CD14-positive monocyte (primary cell): ENCODE measurements at regions not wholly inside any gene's neighbourhood (a gene's known extent, or its start where the extent isn't known, plus 50 kb on each side); places are given as distances from the start of the nearest gene placed in this dataset.

Experiments used
- DNase-seq, 3 donors: peaks; one replicate each; pipeline ENCODE4 v3.0.0-alpha.2; 2011 to 2022
- H2AFZ ChIP-seq: 2 replicates; pipeline ENCODE4 v1.6.0; 2012; ENCODE audit warnings: mild to moderate bottlenecking, low read depth, low read length, inconsistent platforms; ENCODE audit not compliant: insufficient read depth, poor library complexity, severe bottlenecking
- H3K27ac ChIP-seq, 2 donors: 1 replicate in 1 of 2; 2 replicates in 1 of 2; pipeline ENCODE4 v1.5.1; 2012 to 2013; ENCODE audit warnings: low read length in 2 of 2, control low read depth in 1 of 2, inconsistent platforms in 1 of 2, low read depth in 1 of 2, mild to moderate bottlenecking in 1 of 2
- H3K27me3 ChIP-seq, 2 donors: one replicate each; pipeline versions ENCODE4 v1.6.0 to v1.6.1; 2011 to 2013; ENCODE audit warnings: low read length in 2 of 2; ENCODE audit not compliant: control insufficient read depth in 2 of 2, insufficient read depth in 2 of 2
- H3K36me3 ChIP-seq, 2 donors: replicated peaks in 1 of 2; 1 replicate in 1 of 2; 2 replicates in 1 of 2; pipeline versions ENCODE4 v1.5.1 to v1.6.1; 2012 to 2013; ENCODE audit warnings: low read length in 2 of 2, control low read depth in 1 of 2, inconsistent platforms in 1 of 2, mild to moderate bottlenecking in 1 of 2; ENCODE audit not compliant: insufficient read depth in 2 of 2, control insufficient read depth in 1 of 2
- H3K4me1 ChIP-seq, 2 donors: 1 replicate in 1 of 2; 2 replicates in 1 of 2; pipeline versions ENCODE4 v1.5.1 to v1.6.1; 2012 to 2013; ENCODE audit warnings: low read length in 2 of 2, control low read depth in 1 of 2, inconsistent platforms in 1 of 2, mild to moderate bottlenecking in 1 of 2, moderate library complexity in 1 of 2; ENCODE audit not compliant: insufficient read depth in 2 of 2, control insufficient read depth in 1 of 2
- H3K4me2 ChIP-seq: replicated peaks from 2 replicates; pipeline ENCODE3; 2012; ENCODE audit warnings: low read length, moderate library complexity, mild to moderate bottlenecking; ENCODE audit not compliant: poor library complexity, severe bottlenecking; ENCODE audit errors: extremely low read depth
- H3K4me3 ChIP-seq, 3 experiments: fragments of 200-600 bp in 1 of 3; sonication (generic) in 1 of 3; replicated peaks in 1 of 3; 1 replicate in 2 of 3; 2 replicates in 1 of 3; pipeline ENCODE4 v1.5.1; 2011 to 2013; ENCODE audit warnings: low read length in 3 of 3, mild to moderate bottlenecking in 3 of 3, control low read depth in 2 of 3, low read depth in 2 of 3, inconsistent platforms in 1 of 3, moderate library complexity in 1 of 3
- H3K79me2 ChIP-seq: 2 replicates; pipeline ENCODE4 v1.6.0; 2012; ENCODE audit warnings: mild to moderate bottlenecking, control low read depth, inconsistent platforms, low read length, moderate library complexity; ENCODE audit not compliant: insufficient read depth
- H3K9ac ChIP-seq: 2 replicates; pipeline ENCODE4 v1.6.0; 2017; ENCODE audit warnings: low read length, mild to moderate bottlenecking; ENCODE audit not compliant: insufficient read depth, poor library complexity, severe bottlenecking
- H3K9me3 ChIP-seq, 2 donors: replicated peaks in 1 of 2; 1 replicate in 1 of 2; 2 replicates in 1 of 2; pipeline versions ENCODE4 v1.5.1 to v1.6.1; 2012 to 2013; ENCODE audit warnings: low read length in 2 of 2, control low read depth in 1 of 2; ENCODE audit not compliant: control insufficient read depth in 1 of 2, insufficient read depth in 1 of 2
- H4K20me1 ChIP-seq: 2 replicates; pipeline ENCODE4 v1.6.0; 2012; ENCODE audit warnings: mild to moderate bottlenecking, low read length, control low read depth, moderate library complexity; ENCODE audit not compliant: insufficient read depth
- H3K27ac Mint-ChIP-seq, 7 donors: one replicate each; pipeline ENCODE4 v1.8.0; 2020; ENCODE audit warnings: mild to moderate bottlenecking in 7 of 7, mixed read lengths in 7 of 7, moderate library complexity in 6 of 7, inconsistent platforms in 2 of 7
- H3K27me3 Mint-ChIP-seq, 3 donors: one replicate each; pipeline ENCODE4 v1.8.0; 2021 to 2022; ENCODE audit warnings: low read depth in 3 of 3, mild to moderate bottlenecking in 3 of 3, mixed read lengths in 3 of 3, moderate library complexity in 3 of 3, inconsistent platforms in 1 of 3
- H3K36me3 Mint-ChIP-seq, 2 donors: one replicate each; pipeline ENCODE4 v1.8.0; 2020; ENCODE audit warnings: mixed read lengths in 2 of 2, inconsistent platforms in 1 of 2, mild to moderate bottlenecking in 1 of 2
- H3K4me1 Mint-ChIP-seq: one replicate; pipeline ENCODE4 v1.8.0; 2020; ENCODE audit warnings: mild to moderate bottlenecking, mixed read lengths
- H3K4me3 Mint-ChIP-seq, 2 donors: one replicate each; pipeline ENCODE4 v1.8.0; 2020; ENCODE audit warnings: mild to moderate bottlenecking in 2 of 2, mixed read lengths in 2 of 2, moderate library complexity in 1 of 2
- H3K9me3 Mint-ChIP-seq, 7 donors: one replicate each; pipeline ENCODE4 v1.8.0; 2020 to 2022; ENCODE audit warnings: mixed read lengths in 7 of 7, mild to moderate bottlenecking in 6 of 7, moderate library complexity in 6 of 7, inconsistent platforms in 2 of 7
- WGBS: methylation state at CpG from one replicate; pipeline ENCODE4 v1.1.5; 2013; ENCODE audit warnings: missing lambda C conversion rate; ENCODE audit not compliant: insufficient coverage; 5-methylcytosine and 5-hydroxymethylcytosine counted together
- intact Hi-C, 2 donors: fragments of 100-400 bp; cut with micrococcal nuclease; formaldehyde crosslinking; loops; one replicate each; pipeline versions ENCODE4 v1.15.0 to v1.15.1; 2023
- TF ChIP-seq, protein P1 (sequence below): fragments of 200-600 bp; IDR thresholded peaks from one replicate; pipeline ENCODE4 v1.8.0; 2022; ENCODE audit warnings: antibody characterized with exemption, mild to moderate bottlenecking

DNA sequence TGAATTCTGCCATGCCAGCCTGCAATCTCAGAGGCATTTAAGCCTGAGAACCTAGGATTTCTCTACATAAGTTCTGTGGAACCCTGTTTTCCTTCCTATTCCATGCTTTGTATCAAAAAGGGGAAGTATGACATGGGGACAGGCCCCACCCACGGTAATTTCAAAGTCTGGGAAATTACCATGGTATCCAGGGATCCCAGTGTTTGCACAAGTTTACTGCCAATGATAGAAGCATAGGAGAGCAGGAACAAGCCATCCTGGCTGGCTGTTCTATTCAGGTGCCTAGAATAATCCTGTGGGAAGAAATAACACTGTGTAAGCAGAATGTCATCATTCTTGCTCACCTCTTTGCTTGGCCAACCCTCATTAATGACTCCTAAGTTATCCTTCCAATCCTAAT lies 53.8 kb upstream of the ATP1B1 start:
- H3K36me3 ChIP-seq, result no peaks in the 10 kb centered on the region
- intact Hi-C loops, result no loop called here
- Mint-ChIP-seq H3K9me3 (peaks cover 0 to 4% (median 0%) of the 10 kb centered on the region in 7 donors), H3K4me1 (peaks cover 19% of the 10 kb centered on the region), H3K27me3 (peaks cover 1 to 15% (median 5%) of the 10 kb centered on the region in 3 donors), H3K4me3 (peak overlapping the region in 1 of 2 donors; percentile 19), H3K27ac (peak overlapping the region in 5 of 7 donors; percentile 26 to 79 (median 72)), H3K36me3 (no peaks in the 10 kb centered on the region)
- H3K4me2 ChIP-seq, result peak overlapping the region; percentile 45
- H3K9ac ChIP-seq, result no peak overlapping the region
- WGBS, result 20% methylated on average over 1 of the region's 1 CpG
- peak overlapping the region in 1 of 3 experiments; percentile 28 for H3K4me3 ChIP-seq
- no peaks in the 10 kb centered on the region for H3K79me2 ChIP-seq
- no peaks in the 10 kb centered on the region for H4K20me1 ChIP-seq
- H2AFZ ChIP-seq, result no peak overlapping the region
- peaks cover 21 to 24% of the 10 kb centered on the region in 2 donors for H3K4me1 ChIP-seq
- DNase-seq, result peak in 2 of 3 donors; percentile 49 to 81
- TF ChIP-seq, protein P1, sequence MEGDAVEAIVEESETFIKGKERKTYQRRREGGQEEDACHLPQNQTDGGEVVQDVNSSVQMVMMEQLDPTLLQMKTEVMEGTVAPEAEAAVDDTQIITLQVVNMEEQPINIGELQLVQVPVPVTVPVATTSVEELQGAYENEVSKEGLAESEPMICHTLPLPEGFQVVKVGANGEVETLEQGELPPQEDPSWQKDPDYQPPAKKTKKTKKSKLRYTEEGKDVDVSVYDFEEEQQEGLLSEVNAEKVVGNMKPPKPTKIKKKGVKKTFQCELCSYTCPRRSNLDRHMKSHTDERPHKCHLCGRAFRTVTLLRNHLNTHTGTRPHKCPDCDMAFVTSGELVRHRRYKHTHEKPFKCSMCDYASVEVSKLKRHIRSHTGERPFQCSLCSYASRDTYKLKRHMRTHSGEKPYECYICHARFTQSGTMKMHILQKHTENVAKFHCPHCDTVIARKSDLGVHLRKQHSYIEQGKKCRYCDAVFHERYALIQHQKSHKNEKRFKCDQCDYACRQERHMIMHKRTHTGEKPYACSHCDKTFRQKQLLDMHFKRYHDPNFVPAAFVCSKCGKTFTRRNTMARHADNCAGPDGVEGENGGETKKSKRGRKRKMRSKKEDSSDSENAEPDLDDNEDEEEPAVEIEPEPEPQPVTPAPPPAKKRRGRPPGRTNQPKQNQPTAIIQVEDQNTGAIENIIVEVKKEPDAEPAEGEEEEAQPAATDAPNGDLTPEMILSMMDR, result no peak
- H3K27me3 ChIP-seq, result no peaks in the 10 kb centered on the region
- no peaks in the 10 kb centered on the region for H3K9me3 ChIP-seq
- H3K27ac ChIP-seq, result no peak overlapping the region

DNA sequence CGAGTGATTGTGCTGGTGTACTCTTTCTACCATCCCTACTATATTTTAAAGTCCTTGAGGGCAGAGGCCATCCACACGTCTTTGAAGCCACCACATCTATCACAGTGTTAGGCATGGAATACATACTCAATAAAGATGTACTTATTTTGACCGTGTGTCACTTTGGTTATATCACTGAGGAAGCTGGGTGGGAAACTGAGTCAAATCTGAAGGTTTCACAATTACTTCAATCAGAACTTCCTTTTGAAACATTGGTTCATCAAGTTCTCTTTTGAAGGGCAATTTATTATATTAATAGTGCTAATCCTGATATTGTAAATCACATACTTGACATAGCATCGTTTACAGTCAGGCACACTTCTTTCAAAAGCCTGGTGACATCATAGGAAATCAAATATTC lies 53.3 kb upstream of the ATP1B1 start:
- Mint-ChIP-seq H3K4me1 (peaks cover 14% of the 10 kb centered on the region), H3K27me3 (peaks cover 1 to 15% (median 5%) of the 10 kb centered on the region in 3 donors), H3K4me3 (no peak overlapping the region), H3K36me3 (no peaks in the 10 kb centered on the region), H3K27ac (no peak overlapping the region), H3K9me3 (peaks cover 0 to 4% (median 0%) of the 10 kb centered on the region in 7 donors)
- no peak overlapping the region for H3K27ac ChIP-seq
- no peak overlapping the region for H3K4me3 ChIP-seq
- H3K27me3 ChIP-seq, result no peaks in the 10 kb centered on the region
- TF ChIP-seq, protein P1, result no peak
- H3K9me3 ChIP-seq, result no peaks in the 10 kb centered on the region
- DNase-seq, result peak in 1 of 3 donors; percentile 22
- H3K4me2 ChIP-seq, result no peak overlapping the region
- no peak overlapping the region for H2AFZ ChIP-seq
- H3K4me1 ChIP-seq, result peaks cover 17 to 19% of the 10 kb centered on the region in 2 donors
- H3K9ac ChIP-seq, result no peak overlapping the region
- H3K36me3 ChIP-seq, result no peaks in the 10 kb centered on the region
- H4K20me1 ChIP-seq, result no peaks in the 10 kb centered on the region
- H3K79me2 ChIP-seq, result no peaks in the 10 kb centered on the region
- intact Hi-C loops, result no loop called here
- no CpG with 5 or more reads among the region's 4 CpGs for WGBS
